NCI-H2107 treated with DMSO at 0.1 percent for 48 hours (cell line): ENCODE measurements at regions not wholly inside any gene's neighbourhood (a gene's known extent, or its start where the extent isn't known, plus 50 kb on each side); places are given as distances from the start of the nearest gene placed in this dataset.
"Not testable (repeated sequence)": the region's sequence is repeated elsewhere in the genome, so short reads cannot be mapped to it uniquely, and the experiment has no call there.

Experiments used
- DNase-seq: peaks from one replicate; lab custom pipeline; 2025; ENCODE audit not compliant: unreplicated experiment; lab: John Stamatoyannopoulos, UW

- no peak for DNase-seq
Measured at GRCh38 chr7:39758234-39758970, 135.0 kb downstream of the RALA start.

GRCh38 chr7:39761449-39761848 lies 138.1 kb downstream of the RALA start:
- DNase-seq, result no peak

- DNase-seq, result not testable (repeated sequence)
Measured at GRCh38 chr7:39762466-39762865, 139.1 kb downstream of the RALA start.

GRCh38 chr7:39762881-39763280 lies 139.5 kb downstream of the RALA start:
- not testable (repeated sequence) for DNase-seq

GRCh38 chr7:39765833-39766232 lies 142.5 kb downstream of the RALA start:
- not testable (repeated sequence) for DNase-seq

- not testable (repeated sequence) for DNase-seq
Measured at GRCh38 chr7:39768439-39768838, 145.1 kb downstream of the RALA start.

- DNase-seq, result not testable (repeated sequence)
Measured at GRCh38 chr7:39774341-39774851, 151.0 kb downstream of the RALA start.

GRCh38 chr7:39781557-39781956 lies 158.2 kb downstream of the RALA start:
- DNase-seq, result not testable (repeated sequence)

- DNase-seq, result not testable (repeated sequence)
Measured at GRCh38 chr7:39786440-39786839, 163.1 kb downstream of the RALA start.

GRCh38 chr7:39791035-39791434 lies 159.0 kb upstream of the CDK13 start:
- not testable (repeated sequence) for DNase-seq

- not testable (repeated sequence) for DNase-seq
Measured at GRCh38 chr7:39791911-39792310, 158.1 kb upstream of the CDK13 start.

- not testable (repeated sequence) for DNase-seq
Measured at GRCh38 chr7:39793026-39793425, 157.0 kb upstream of the CDK13 start.

GRCh38 chr7:39793851-39794250 lies 156.2 kb upstream of the CDK13 start:
- not testable (repeated sequence) for DNase-seq

GRCh38 chr7:39796947-39797346 lies 153.1 kb upstream of the CDK13 start:
- DNase-seq, result not testable (repeated sequence)

- DNase-seq, result not testable (repeated sequence)
Measured at GRCh38 chr7:39798077-39798476, 152.0 kb upstream of the CDK13 start.

GRCh38 chr7:39808796-39809481 lies 141.1 kb upstream of the CDK13 start:
- DNase-seq, result no peak

GRCh38 chr7:39810204-39810642 lies 139.8 kb upstream of the CDK13 start:
- DNase-seq, result no peak

GRCh38 chr7:39810710-39811109 lies 139.3 kb upstream of the CDK13 start:
- no peak for DNase-seq

GRCh38 chr7:39811161-39811614 lies 138.9 kb upstream of the CDK13 start:
- no peak for DNase-seq

- DNase-seq, result no peak
Measured at GRCh38 chr7:39816462-39817060, 133.5 kb upstream of the CDK13 start.

- no peak for DNase-seq
Measured at GRCh38 chr7:39819514-39819913, 130.5 kb upstream of the CDK13 start.
